ENCODE measurements at regions not wholly inside any gene's neighbourhood (a gene's known extent, or its start where the extent isn't known, plus 50 kb on each side); places are given as distances from the start of the nearest gene placed in this dataset.

GRCh38 chr4:81523672-81524327 lies 52.1 kb upstream of the RASGEF1B start (continued):
- TF ChIP-seq CEBPB (IDR thresholded peaks at IDR 0.05; ENCODE audit: low read depth, low read length) (no peak), CBX8 (IDR thresholded peaks at IDR 0.05; ENCODE audit: borderline replicate concordance, low read depth, low read length) (no peak)

All from H1 (cell line).